ENCODE measurements at regions not wholly inside any gene's neighbourhood (a gene's known extent, or its start where the extent isn't known, plus 50 kb on each side); places are given as distances from the start of the nearest gene placed in this dataset.

GRCh38 chr9:86405086-86405491, 50.9 kb upstream of the TUT7 start:
- 59 to 83% methylated on average over 2 of the region's 2 CpGs for WGBS, 2 donors
- H3K27me3 ChIP-seq, result no peaks in the 10 kb centered on the region
- H3K9me3 ChIP-seq, result no peaks in the 10 kb centered on the region
- intact Hi-C loops (cut with DNase I; ENCODE audit: low total_unique reads), result no loop called here
- no peak overlapping the region for H3K4me3 ChIP-seq
- TF ChIP-seq POLR2A (IDR thresholded peaks at IDR 0.05) (no peak), CTCF (IDR thresholded peaks at IDR 0.05) (no peak)
- no peak for DNase-seq
- no peak overlapping the region for H3K27ac ChIP-seq
- no peaks in the 10 kb centered on the region for H3K36me3 ChIP-seq (ENCODE audit: low read depth, missing control alignments)
- peaks cover 13% of the 10 kb centered on the region for H3K4me1 ChIP-seq

Small RNAs in the stretch of these regions (small RNA-seq; reads per million reads assigned to genes)
- gene AL158828.1 (0 reads per million in 2 donors), gene RNU2-36P (1.1 to 1.9 reads per million in 2 donors)
